IPS-18c (cell line): ENCODE measurements at regions not wholly inside any gene's neighbourhood (a gene's known extent, or its start where the extent isn't known, plus 50 kb on each side); places are given as distances from the start of the nearest gene placed in this dataset.

Experiments used
- H3K4me3 ChIP-seq: 2 replicates; pipeline ENCODE4 v1.7.0; 2013; ENCODE audit warnings: low read depth, mild to moderate bottlenecking, low read length, moderate library complexity; ENCODE audit not compliant: insufficient read depth
- H3K9me3 ChIP-seq: one replicate; pipeline ENCODE4 v1.6.1; 2013; ENCODE audit warnings: mild to moderate bottlenecking, low read length, moderate library complexity; ENCODE audit not compliant: control insufficient read depth, insufficient read depth

DNA sequence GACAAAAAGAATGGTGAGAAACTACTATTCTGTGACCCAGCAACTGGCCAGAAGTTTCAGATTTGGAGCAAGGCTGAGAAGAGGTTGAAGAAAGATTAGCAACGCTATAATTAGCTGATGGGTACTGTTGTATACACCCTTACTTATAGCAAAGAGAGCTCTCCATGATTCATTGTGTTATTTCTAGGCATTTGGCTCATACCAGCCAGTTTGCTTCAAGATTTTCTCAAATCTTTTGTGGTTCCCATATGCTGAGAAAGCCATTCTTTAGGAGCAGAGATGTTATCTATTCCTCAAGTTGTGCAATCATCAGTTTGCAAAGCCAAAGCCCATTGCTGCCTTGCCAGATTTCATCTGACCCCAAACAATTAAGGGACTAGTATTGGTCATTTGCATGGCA, 179.4 kb downstream of the ETS1 start:
- no peak overlapping the region for H3K4me3 ChIP-seq
- no peaks in the 10 kb centered on the region for H3K9me3 ChIP-seq

DNA sequence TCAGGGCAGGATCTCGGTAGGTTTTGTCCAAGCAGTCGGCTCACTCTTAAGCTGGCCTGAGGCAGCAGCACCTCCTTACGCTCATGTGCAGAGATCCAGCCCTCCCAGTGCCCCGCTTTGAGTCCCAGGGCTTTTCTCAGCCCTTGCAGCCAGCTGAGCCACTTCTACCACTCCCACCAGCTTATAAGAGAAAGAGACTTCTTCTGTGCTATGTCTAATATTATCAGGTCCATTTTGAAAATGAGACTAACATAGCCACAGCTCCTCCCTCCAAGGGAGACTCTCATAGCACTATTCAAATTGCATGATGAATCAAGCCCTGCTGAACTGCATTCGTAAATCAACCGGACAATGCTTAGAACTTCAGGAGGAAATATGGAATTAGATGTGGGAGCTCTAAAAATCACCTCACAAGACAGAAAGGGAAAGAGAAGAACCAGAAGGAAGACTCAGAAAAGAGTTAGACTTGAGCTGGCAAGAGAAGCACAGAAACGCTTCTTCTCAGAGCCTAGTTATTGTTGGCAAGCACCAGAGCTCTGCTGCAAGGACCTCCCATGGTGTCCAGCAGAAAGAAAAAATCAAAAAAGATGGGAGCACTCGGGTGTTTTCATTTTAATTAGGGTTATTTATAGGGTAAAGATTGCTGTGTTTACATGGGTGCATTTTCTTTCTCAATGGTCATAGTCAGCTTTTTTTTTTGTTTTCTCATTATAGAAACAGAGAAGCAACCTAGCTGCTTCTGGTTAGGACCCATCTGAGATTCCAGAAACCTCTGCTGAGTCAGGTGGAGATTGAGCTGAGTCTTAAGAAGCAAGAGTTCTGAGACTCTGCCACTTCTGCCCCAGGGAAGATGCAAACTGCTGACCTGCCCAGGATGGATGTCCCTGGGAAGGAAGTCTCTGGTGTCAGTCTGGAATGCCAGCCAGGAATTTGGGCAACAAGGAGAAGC, 181.4 kb downstream of the ETS1 start:
- Histone ChIP-seq H3K4me3 (no peak overlapping the region), H3K9me3 (no peaks in the 10 kb centered on the region)

DNA sequence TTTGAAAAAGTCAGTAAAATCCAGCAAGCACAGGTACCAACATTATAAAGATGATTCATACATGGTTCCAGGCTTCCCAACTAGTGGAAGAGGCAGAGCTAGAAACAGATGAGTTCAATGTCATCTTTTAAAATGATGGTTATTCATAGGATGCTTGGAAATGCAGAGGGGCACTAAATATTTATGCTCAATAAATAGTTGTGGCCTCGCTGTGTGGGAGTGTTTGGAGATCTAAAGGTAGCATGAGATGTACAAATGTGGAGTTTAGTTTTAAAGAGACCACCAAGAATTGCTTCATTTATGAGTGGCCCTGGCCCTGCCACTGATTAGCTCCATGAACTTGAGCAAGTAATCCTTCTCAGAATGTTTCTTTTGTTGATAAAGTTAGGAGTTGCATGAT, 182.2 kb downstream of the ETS1 start:
- Histone ChIP-seq H3K9me3 (no peaks in the 10 kb centered on the region), H3K4me3 (no peak overlapping the region)

DNA sequence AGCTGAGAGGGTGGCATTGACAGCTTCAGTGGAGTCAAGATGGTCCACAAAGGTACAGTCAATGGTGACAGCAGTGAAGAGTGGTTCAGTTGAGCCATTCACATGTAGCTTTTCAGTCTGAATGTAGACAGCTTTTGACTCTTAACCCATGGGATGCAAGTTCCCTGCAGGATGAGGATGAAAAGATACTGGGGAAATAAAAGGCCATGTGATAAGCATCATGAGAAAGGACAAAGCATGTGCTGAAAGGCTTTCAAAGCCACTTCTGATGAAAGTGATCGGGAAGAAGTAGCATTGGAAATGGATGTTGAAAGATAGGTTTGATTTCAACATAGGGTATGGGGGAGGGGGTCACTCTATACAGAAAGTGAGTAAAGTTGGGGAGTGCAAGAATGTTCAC, 182.9 kb downstream of the ETS1 start:
- H3K9me3 ChIP-seq: no peaks in the 10 kb centered on the region
- no peak overlapping the region for H3K4me3 ChIP-seq

DNA sequence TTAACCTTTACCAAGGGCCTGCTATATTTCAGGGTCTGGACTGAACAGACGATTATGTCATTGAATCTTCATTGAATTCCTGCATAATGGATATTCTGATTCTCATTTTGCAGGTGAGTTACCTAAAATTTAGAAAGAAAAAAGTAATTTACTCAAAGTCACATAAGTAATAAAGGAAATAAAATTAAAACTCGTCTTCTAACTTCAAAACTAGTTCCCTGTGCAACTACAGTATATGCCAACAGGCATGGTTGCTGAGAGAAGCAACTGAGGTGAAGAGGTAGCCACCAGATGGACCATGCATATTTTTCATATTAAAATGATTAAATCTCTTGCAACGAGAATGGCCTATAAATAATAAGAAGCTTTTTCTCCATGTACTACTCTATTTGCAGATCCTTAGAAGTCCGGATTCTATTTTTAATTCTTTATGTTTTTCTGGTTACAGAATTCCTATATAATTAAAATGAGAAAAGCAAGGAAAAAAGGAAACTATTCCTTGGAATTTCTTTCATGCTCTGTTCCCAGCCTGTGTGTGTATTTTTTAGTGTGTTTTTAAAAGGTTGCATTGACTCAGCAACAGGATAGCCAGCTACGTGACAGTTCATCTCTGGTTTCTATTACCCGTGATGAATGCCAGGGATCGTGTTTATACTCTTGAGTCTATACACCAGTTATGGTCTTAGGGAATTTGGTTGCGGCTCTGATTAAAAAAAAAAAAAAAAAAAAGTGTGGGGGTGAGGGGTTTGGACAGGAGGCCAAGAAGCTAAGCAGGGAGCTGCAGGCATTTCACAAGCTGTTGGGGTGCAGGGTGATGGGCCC, 186.8 kb downstream of the ETS1 start:
- no peaks in the 10 kb centered on the region for H3K9me3 ChIP-seq
- H3K4me3 ChIP-seq: no peak overlapping the region

DNA sequence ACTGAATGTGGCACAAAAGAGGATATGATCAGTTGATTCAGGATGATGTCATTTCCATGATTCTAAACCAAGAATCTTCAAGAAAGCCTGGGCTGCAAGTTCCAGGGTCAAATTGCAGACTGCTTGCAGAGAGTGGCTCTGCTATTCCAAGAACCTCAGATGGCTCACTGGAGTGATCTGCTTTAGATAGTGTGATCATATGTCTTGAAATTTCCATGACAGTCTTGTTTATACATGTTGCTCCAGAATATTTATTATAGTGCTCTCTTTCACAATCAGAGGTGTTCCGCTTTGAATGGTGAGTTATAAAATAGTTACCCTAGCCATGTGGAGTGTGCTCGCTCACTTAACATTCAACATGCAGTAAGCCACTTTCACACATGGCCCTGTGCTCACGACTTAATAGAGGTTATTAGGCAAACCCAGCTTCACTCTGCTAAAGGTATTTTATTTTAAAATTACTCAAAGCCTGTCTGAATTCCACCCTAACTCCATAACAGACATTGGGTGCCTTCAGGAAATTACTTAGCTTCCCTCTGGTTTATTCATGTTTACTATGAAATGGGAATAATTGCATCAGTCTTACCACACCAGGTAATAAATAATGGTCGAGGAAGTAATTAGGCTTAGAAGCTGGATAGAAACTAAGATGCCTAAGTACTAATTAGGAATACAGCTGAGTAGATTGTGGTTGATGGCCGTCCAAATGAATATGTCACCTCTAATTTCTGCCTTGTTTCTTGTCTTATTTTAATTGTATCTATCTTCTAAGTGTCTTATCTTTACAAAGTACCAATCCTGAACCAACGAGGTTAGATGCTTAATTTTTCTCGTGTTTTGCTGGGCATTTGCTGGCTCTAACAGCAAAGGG, 187.9 kb downstream of the ETS1 start:
- Histone ChIP-seq H3K9me3 (no peaks in the 10 kb centered on the region), H3K4me3 (no peak overlapping the region)

DNA sequence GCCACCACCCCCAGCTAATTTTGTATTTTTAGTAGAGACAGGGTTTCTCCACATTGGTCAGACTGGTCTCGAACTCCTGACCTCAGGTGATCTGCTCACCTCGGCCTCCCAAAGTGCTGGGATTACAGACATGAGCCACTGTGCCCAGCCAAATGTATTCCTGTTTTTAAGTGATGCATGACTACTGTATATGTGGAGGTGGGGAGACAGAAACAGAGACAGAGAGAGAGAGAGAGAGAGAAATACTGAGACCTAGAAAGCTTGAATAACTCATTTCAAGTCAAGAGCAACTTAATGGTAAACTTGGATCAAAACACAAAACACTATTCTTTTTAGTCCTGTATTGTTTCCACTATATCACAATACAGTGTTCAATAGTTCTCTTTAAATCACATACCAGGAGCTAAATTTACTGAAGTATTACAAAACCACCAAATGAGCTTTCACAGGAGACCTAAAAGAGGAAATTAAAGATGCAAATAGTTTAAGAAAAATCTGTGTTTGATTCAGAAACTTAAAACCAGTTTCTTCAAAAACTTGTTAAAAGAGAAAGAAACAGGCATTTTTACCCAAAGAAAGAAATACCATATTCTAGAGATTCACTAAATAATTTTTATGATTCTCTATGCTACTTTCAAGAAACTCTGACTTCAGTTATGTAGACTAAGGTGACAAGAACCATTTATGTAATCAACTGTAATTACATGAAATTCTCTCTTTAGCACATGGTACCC, 188.7 kb downstream of the ETS1 start:
- Histone ChIP-seq H3K4me3 (no peak overlapping the region), H3K9me3 (no peaks in the 10 kb centered on the region)

DNA sequence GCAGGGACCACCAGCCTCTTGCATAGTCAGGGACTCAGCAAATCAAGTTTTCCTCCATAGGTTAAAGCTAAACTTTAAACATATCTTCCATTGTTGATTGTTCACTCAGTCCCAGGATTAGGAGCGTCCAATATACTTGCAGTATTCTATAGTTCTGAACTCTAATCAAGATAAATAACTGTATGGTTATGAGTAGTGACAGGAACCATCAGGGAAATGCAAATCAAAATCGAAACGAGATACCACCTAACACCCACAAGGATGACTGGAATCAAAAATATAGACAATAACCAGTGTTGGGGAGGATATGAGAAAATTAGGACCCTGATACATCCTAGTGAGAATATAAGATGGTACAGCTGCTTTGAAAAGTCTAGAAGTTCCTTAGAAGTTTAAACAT, 190.0 kb downstream of the ETS1 start:
- H3K4me3 ChIP-seq: no peak overlapping the region
- H3K9me3 ChIP-seq: no peaks in the 10 kb centered on the region

DNA sequence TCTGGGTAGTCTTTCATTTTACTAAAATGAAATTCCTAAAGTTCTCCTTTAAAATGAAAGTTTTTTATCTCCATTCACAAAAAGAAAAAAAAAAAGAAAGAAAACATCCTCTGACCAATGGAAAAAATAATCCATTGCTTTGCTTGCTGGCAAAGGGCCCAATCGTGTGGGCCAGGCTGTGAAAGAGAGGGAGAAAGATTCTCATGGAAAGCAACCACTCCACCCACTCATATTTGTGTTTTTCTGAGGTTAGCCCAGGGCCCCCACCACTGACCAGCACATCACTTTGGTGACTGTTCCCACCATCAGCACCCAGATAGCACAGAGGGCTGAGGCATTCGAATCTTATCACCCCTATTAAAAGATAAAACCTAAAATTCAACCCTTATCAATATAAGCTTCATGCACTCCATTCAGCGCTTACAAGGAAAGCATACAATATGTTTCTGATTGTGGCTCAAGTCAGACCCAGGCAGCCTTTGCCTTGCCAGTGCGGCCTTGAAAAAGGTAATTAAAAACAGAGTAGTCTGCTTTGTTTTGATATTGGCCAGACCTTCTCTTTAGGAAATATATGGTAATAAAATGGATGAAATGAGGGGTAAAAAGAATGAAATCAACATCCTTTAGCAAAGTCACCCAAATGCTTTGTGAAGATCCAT, 192.8 kb downstream of the ETS1 start:
- H3K9me3 ChIP-seq: no peaks in the 10 kb centered on the region

DNA sequence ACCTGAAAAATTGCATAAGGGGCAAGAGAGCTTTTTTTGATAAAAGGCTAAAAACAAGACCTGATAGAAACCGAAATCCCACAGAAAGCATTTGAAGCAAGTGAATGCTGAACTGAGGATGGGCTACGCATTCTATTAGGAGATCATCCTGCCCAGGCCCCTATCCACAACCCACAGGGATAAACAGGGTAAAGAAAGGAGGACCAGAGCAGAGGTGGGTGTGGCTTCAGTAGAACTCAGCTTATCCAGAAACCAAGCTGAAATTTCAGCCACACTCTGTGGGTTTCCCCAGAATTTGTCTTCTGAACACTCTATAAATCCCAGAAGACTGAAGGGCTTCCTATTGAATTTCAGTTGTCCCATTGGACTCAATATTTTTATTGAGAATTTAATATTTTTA, 195.1 kb downstream of the ETS1 start:
- no peaks in the 10 kb centered on the region for H3K9me3 ChIP-seq
- H3K4me3 ChIP-seq: no peak overlapping the region

More for the DNA sequence above, 192.8 kb downstream of the ETS1 start:
- H3K4me3 ChIP-seq: no peak overlapping the region

DNA sequence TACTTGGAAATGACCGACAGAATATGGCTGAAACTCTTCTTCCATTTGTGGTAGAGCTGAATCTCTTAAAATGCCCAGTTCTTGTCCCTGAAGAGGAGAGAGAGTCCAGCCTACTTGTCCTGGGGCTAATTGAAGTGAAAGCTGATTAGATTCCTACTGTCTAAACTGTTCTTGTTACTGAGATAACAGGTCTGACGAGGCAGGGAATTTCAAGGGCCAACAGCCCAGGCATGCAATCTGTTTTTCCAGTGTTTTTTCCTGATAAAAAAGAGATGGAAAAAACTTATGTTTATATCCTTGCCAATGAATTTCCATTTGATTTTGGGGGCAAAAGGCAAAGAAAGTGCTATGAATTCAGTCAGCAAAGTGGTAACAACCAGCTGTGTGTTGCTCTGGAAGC, 195.5 kb downstream of the ETS1 start:
- H3K9me3 ChIP-seq: no peaks in the 10 kb centered on the region
- no peak overlapping the region for H3K4me3 ChIP-seq

DNA sequence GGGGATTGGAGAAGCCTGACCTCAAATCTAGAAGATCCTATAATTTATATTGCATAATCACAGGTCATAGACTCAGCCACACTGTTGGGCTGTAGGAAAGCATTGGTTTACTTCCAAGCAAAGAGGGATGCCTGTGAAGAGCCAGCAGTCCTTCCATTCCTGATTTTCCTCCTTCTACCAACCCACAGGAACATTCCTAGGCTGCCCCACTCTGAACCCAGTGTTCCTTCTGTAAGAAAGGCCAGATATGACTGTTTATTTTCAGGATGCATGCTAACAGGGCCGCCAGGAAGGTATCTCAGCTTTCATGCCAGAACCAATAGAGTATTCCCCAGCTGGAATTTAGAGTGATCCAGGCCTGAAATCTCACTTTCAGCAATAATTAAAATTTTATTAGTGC, 197.1 kb downstream of the ETS1 start:
- Histone ChIP-seq H3K4me3 (no peak overlapping the region), H3K9me3 (peaks cover 4% of the 10 kb centered on the region)

DNA sequence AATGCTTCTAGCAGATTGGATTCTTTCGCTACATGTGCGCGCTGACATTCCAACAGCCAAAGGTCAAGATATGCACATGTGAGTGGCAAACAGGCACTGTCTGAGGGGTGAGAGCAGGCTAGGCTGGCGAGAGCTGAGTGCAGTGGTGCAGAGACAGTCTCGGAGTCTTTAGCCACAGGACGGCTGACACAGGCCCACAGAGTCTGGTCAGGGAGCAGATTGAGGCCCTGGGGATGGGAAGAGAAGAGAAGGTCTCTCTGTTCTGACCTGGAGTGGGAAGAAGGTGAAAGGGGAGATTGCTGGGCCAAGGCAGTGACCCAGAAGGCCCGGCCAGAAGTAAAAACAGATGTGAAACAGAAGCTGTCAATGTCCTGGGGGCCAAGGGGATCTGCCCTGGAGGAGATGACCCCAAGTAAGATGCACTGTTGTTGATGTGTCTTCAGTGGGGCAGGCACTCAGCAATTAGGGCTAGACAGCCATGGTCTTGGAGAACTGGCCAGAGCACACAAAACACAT, 197.8 kb downstream of the ETS1 start:
- Histone ChIP-seq H3K9me3 (peaks cover 4% of the 10 kb centered on the region), H3K4me3 (no peak overlapping the region)

DNA sequence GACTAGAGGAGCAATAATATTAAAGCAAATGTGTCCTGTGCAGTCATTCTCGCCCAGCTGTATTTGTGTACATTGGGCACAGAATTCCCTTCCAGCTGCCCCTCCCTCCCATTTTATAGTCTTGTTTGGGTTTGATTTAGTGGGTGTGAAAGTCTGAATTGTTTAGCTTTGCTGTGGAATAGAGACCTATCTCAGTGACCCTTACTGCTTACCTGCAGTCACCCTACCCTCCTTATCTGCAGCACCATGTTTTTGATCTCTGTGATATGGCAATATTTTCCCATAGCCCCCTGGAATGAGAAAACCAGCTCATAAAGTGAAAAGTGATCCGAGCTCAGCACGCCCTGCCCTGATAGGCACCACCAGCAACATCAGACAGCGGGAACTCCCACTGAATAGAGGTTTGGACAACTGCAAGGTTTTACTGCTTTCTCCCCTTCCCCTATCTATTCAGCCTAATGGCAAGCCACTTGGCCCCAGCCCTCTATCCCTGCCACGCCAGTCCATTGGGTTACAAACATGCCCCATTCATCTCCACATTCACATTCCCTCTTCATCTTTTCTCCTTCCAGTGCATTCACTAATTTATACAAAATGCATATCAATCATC, 199.0 kb downstream of the ETS1 start:
- Histone ChIP-seq H3K9me3 (peaks cover 4% of the 10 kb centered on the region), H3K4me3 (no peak overlapping the region)

DNA sequence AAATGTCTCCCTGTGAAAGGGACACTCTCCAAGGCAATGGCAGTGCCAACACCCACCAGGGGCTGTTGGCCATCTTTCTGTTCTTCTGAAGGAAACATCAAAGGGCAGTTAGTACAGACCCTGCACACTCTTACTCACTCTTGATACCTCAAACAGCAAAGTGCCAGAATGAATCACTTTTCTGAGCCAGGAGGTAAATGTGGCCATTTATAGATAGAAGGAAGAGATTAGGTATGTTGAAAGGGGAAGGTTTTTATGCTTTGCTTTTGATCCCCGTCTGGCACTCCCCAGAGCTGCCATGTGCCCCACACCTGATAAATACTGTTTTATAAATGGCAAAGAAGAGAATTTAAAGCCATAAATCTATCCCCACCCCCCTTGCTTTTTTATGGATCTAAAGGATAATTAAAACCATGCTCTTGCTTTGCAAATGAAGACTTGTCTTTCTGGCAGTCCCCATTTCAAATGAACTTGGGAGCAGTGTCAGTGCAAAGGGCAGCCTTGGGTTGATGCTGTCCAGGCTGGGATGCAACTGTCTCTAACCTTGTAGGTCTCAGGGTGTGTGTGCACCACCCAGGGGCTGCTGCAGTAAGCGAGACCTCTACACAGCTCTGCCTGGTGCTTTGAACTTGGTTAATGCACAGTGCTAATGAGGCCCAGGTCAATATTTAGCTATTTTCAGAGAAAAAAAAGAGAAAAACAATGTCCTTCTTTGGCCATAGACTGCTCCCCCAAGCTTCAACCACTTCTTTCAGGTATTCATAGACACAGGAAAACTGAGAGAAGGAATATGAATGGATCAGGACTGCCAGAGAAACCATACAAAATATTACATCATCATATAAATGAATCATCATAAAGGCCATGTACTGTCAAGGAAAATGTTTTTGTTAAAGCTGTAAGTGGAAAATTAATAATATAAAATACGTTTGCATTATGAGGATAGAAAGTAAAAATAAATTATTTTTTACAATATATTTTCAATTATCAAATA, 207.5 kb downstream of the ETS1 start:
- H3K4me3 ChIP-seq: no peak overlapping the region
- H3K9me3 ChIP-seq: no peaks in the 10 kb centered on the region
